Activated T-helper 2 cell treated with anti-CD3 and anti-CD28 coated beads, Interferon-gamma antibody, Interleukin-2, Interleukin-4, amounts not matched to agents 10 μg/mL and 5 μg/mL and 100 μg/mL, durations not matched to agents 14 hours and 24 hours and 36 hours (primary cell): ENCODE measurements at regions not wholly inside any gene's neighbourhood (a gene's known extent, or its start where the extent isn't known, plus 50 kb on each side); places are given as distances from the start of the nearest gene placed in this dataset.
"Not testable (repeated sequence)": the region's sequence is repeated elsewhere in the genome, so short reads cannot be mapped to it uniquely, and the experiment has no call there.

ENCODE experiments used
- DNase-seq: peaks from one replicate; pipeline ENCODE4 v3.0.0; 2021; ENCODE audit warnings: low spot score
- H3K27ac Mint-ChIP-seq: one replicate; pipeline ENCODE4 v1.8.0; 2021; ENCODE audit warnings: mixed read lengths
- H3K27me3 Mint-ChIP-seq: one replicate; pipeline ENCODE4 v1.8.0; 2021; ENCODE audit warnings: low read depth, mixed read lengths
- H3K36me3 Mint-ChIP-seq: one replicate; pipeline ENCODE4 v1.8.0; 2021; ENCODE audit warnings: low read depth, mixed read lengths
- H3K4me1 Mint-ChIP-seq: one replicate; pipeline ENCODE4 v1.8.0; 2021; ENCODE audit warnings: low read depth, mixed read lengths
- H3K4me3 Mint-ChIP-seq: one replicate; pipeline ENCODE4 v1.8.0; 2021; ENCODE audit warnings: low read depth, mild to moderate bottlenecking, moderate library complexity, mixed read lengths
- H3K9me3 Mint-ChIP-seq: one replicate; pipeline ENCODE4 v1.8.0; 2021; ENCODE audit warnings: mixed read lengths
- intact Hi-C: fragments of 100-400 bp; cut with micrococcal nuclease; formaldehyde crosslinking; loops from one replicate; pipeline ENCODE4 v1.15.1; 2023

DNA sequence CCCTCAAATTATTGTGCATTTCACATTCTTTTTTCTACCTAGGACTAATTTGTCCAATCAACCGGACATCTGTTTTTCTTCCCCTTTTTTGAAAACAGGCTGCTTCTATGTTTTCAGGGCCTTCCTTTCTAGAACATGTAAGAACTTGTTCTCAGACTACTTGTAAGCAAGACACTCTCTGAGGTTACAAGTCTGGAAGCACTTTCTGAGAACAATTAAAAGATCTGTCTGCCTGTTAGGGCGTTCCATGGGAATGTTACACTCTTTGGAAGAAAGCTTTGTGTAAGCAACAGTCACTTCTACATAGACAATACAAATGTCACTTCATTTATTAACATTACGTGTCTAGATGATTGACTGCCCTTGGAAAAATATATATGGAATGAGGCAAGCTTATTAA lies 50.9 kb upstream of the HSPB3 start:
- no peak for DNase-seq
- no peaks in the 10 kb centered on the region for H3K9me3 Mint-ChIP-seq
- H3K36me3 Mint-ChIP-seq, result no peaks in the 10 kb centered on the region
- H3K4me1 Mint-ChIP-seq, result no peaks in the 10 kb centered on the region
- H3K27me3 Mint-ChIP-seq, result peaks cover 9% of the 10 kb centered on the region
- H3K4me3 Mint-ChIP-seq, result no peak overlapping the region
- no peak overlapping the region for H3K27ac Mint-ChIP-seq
- intact Hi-C loops, result no loop called here

DNA sequence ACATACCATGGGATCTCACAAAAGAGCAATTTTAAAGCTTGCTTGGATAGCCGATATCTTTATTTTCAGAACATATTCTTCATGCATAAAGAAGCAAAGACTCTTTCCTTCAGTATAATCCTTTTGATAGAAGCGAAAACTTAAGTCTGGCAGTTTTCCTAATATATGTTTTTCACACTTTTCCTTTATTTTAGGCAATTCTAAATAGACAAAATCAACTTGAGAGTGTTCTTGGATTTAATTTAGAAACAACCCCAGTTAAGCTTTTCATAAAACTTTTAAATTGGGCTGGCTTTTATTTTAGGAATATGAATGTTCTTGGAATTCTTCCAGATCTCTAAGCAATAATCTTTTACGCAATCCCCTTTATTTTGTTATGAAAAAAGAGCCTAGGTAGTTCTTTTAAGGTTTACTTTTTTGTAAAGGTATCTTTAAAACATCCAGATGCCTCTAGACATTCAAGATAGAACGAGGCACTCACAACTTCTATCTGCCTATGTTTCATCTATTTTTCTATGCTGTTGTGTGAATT lies 51.5 kb upstream of the HSPB3 start:
- H3K36me3 Mint-ChIP-seq, result no peaks in the 10 kb centered on the region
- DNase-seq, result no peak
- H3K27ac Mint-ChIP-seq, result no peak overlapping the region
- peaks cover 9% of the 10 kb centered on the region for H3K27me3 Mint-ChIP-seq
- H3K4me3 Mint-ChIP-seq, result no peak overlapping the region
- H3K4me1 Mint-ChIP-seq, result no peaks in the 10 kb centered on the region
- intact Hi-C loops, result no loop called here
- H3K9me3 Mint-ChIP-seq, result no peaks in the 10 kb centered on the region

DNA sequence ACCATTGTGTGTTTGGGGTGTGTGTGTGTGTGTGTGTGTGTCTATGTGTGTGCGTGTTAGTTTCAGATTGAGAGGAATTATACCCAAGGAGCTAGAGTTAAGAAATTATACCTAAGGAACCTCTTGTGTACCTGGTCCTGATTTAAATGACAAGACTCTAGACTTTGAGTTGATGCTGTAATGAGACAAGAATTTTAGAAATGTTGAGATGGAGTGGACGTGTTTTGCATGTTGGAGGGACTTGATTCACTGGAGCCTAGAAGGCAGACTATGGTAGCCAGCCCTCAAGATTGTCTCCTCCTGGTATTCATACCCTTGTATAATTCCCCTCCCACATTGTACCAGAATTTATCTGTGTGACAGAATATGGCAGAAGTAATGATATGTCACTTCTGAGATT lies 52.4 kb upstream of the HSPB3 start:
- H3K4me3 Mint-ChIP-seq, result no peak overlapping the region
- no peaks in the 10 kb centered on the region for H3K4me1 Mint-ChIP-seq
- H3K27ac Mint-ChIP-seq, result no peak overlapping the region
- H3K9me3 Mint-ChIP-seq, result no peaks in the 10 kb centered on the region
- intact Hi-C loops, result no loop called here
- H3K27me3 Mint-ChIP-seq, result peaks cover 9% of the 10 kb centered on the region
- DNase-seq, result no peak
- H3K36me3 Mint-ChIP-seq, result no peaks in the 10 kb centered on the region

DNA sequence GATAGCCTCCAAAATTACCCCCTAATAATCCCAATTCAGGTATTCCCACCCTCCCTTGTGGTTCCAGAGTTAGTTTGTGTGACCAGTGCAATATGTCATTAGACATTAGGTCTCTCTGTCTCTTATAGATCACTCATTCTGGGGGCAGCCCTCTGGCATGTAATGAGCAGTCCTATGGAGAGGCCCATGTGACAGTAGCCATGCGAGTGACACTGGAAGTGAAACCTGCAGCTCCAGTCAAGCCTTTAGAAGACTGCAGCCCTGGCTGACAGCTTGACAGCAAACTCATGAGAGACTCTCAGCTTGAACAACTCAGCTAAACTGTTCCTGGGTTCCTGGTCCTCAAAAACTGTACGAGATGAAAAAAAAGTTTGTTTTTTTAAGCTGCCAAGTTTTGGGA lies 54.0 kb upstream of the HSPB3 start:
- Mint-ChIP-seq H3K27me3 (peaks cover 9% of the 10 kb centered on the region), H3K27ac (no peak overlapping the region), H3K4me1 (no peaks in the 10 kb centered on the region), H3K4me3 (no peak overlapping the region), H3K36me3 (no peaks in the 10 kb centered on the region), H3K9me3 (no peaks in the 10 kb centered on the region)
- intact Hi-C loops, result no loop called here
- DNase-seq, result no peak

DNA sequence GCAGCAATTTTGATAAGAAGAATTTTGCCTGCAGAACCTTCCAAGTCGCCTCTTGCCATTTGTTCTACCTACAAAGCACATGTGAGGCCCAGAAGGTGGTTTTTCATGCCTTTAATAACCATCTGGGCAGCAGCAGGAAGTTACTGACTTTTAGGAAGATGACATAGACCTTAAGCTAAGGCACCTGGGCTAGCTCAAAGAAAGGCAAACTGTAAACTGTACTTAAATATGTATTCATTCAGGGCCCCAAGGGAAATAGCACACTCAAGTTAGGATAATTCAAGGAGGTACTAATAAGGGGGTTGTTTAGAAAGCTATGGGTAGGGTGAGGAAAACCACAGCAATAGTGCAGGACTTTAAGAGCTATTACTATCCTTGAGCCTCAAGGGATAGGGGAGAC lies 57.3 kb upstream of the HSPB3 start:
- no peaks in the 10 kb centered on the region for H3K4me1 Mint-ChIP-seq
- no peaks in the 10 kb centered on the region for H3K36me3 Mint-ChIP-seq
- intact Hi-C loops, result no loop called here
- no peak overlapping the region for H3K27ac Mint-ChIP-seq
- peaks cover 5% of the 10 kb centered on the region for H3K9me3 Mint-ChIP-seq
- H3K4me3 Mint-ChIP-seq, result no peak overlapping the region
- no peaks in the 10 kb centered on the region for H3K27me3 Mint-ChIP-seq
- no peak for DNase-seq

DNA sequence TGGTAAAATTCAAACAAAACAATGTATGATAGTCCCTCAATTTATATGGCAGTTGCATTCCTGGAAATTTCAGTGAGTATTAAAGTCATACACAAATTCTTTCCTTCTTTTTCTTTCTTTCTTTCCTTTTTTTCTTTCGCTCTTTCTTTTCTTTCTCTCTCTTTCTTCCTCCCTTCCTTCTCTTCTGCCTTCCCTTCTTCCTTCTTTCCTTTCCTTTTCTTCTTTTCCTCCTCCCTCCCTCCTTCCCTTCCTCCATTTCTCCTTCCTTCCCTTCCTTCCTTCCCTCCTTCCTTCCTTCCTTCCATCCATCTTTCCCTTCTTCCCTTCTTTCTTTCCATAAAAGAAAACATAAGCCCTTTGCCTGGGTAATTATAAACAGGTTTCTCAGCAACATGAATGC lies 58.1 kb upstream of the HSPB3 start:
- H3K27me3 Mint-ChIP-seq, result no peaks in the 10 kb centered on the region
- H3K4me3 Mint-ChIP-seq, result no peak overlapping the region
- H3K36me3 Mint-ChIP-seq, result no peaks in the 10 kb centered on the region
- H3K27ac Mint-ChIP-seq, result no peak overlapping the region
- no peaks in the 10 kb centered on the region for H3K4me1 Mint-ChIP-seq
- peaks cover 5% of the 10 kb centered on the region for H3K9me3 Mint-ChIP-seq
- intact Hi-C loops, result no loop called here
- DNase-seq, result no peak

DNA sequence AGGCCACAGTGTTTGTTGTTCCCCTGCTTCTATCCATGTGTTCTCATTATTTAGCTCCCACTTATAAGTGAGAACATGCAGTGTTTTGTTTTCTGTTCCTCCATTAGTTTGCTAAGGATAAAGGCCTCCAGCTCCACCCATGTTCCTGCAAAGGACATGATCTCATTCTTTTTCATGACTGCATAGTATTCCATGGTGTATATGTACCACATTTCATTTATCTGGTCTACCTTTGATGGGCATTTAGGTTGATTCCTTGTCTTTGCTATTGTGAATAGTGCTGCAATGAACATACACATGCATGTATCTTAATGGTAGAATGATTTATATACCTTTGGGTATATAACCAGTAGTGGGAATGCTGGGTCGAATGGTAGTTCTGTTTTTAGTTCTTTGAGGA lies 62.5 kb upstream of the HSPB3 start:
- H3K9me3 Mint-ChIP-seq, H3K27ac Mint-ChIP-seq, H3K36me3 Mint-ChIP-seq, H3K27me3 Mint-ChIP-seq, H3K4me1 Mint-ChIP-seq, H3K4me3 Mint-ChIP-seq, DNase-seq, intact Hi-C loops: not testable (repeated sequence)

DNA sequence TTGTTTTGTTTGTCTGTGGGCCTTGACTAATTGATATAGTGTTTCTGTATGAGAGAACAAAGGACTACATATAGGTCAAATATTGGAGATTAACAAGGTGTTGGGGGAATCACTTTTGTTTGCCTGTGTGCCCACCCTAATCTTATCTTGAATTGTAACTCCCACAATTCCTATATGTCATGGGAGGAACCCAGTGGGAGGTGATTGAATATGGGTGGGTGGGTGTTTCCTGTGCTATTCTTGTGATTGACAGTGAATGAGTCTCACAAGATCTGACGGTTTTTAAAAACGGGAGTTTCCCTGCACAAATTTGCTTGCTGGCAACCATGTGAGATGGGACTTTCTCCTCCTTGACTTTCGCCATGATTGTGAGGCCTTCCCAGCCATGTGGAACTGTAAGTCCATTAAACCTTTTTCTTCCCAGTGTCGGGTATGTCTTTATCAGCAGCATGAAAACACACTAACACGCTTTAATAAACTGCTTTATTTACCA lies 64.9 kb upstream of the HSPB3 start:
- Mint-ChIP-seq H3K27me3 (no peaks in the 10 kb centered on the region), H3K4me3 (no peak overlapping the region), H3K4me1 (peaks cover 3% of the 10 kb centered on the region), H3K9me3 (peaks cover 5% of the 10 kb centered on the region), H3K27ac (no peak overlapping the region), H3K36me3 (no peaks in the 10 kb centered on the region)
- DNase-seq, result no peak
- intact Hi-C loops, result no loop called here

DNA sequence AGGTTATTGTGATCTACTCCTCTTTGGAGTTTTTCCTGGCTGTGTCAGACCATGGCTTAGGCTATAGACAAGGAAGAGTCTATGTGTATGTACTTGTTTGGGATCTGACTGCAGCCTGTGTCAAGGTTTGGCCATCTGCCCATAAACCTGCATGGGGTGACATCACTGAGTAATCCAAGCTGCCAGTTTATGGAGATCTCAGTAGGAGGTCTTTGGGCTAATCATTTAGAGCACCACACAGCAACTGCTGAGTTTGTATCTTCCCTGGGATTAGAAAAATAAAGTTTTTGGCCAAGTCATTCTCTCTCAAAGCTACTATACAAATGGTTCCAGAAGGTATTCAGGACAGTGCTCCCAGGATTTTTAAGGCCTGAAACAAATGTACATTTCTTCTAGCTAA lies 65.5 kb upstream of the HSPB3 start:
- Mint-ChIP-seq H3K9me3 (peaks cover 5% of the 10 kb centered on the region), H3K27me3 (no peaks in the 10 kb centered on the region), H3K27ac (no peak overlapping the region), H3K36me3 (no peaks in the 10 kb centered on the region), H3K4me3 (no peak overlapping the region), H3K4me1 (peaks cover 3% of the 10 kb centered on the region)
- DNase-seq, result no peak
- intact Hi-C loops, result no loop called here

DNA sequence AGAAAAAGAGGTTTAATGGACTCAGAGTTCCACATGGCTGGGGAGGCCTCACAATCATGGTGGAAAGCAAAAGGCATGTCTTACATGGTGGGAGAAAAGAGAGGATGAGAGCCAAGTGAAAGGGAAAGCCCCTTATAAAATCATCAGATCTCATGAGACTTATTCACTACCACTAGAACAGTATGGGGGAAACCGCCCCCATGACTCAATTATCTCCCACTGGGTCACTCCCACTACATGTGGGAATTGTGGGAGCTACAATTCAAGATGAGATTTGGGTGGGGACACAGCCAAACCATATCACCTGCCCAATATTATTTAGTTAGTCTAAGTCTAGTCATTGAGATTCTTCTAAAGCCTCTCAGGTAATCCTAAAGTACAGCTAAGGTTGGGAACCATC lies 66.1 kb upstream of the HSPB3 start:
- H3K27me3 Mint-ChIP-seq, H3K4me3 Mint-ChIP-seq, DNase-seq, H3K36me3 Mint-ChIP-seq, intact Hi-C loops, H3K27ac Mint-ChIP-seq, H3K9me3 Mint-ChIP-seq, H3K4me1 Mint-ChIP-seq: not testable (repeated sequence)

DNA sequence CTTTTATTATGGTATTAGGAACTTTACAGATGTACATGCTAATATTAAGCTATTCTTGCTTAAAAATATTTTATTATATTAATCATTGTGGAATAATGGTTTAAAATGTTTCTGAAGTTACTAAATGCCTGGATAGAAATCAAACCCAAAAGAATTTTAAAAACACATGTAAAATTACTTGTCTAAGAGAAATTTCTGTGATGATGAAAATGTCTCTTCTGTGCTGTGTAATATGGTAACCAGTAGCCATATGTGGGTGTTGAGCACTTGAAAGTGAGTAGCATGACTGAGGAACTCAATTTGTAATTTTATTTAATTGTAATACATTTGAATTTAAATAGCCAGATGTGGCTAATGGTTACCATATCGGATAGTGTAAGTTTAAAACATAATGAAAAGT lies 66.7 kb upstream of the HSPB3 start:
- Mint-ChIP-seq H3K4me1 (peaks cover 3% of the 10 kb centered on the region), H3K4me3 (no peak overlapping the region), H3K9me3 (peaks cover 4% of the 10 kb centered on the region), H3K36me3 (no peaks in the 10 kb centered on the region), H3K27ac (no peak overlapping the region), H3K27me3 (no peaks in the 10 kb centered on the region)
- DNase-seq, result no peak
- intact Hi-C loops, result no loop called here

DNA sequence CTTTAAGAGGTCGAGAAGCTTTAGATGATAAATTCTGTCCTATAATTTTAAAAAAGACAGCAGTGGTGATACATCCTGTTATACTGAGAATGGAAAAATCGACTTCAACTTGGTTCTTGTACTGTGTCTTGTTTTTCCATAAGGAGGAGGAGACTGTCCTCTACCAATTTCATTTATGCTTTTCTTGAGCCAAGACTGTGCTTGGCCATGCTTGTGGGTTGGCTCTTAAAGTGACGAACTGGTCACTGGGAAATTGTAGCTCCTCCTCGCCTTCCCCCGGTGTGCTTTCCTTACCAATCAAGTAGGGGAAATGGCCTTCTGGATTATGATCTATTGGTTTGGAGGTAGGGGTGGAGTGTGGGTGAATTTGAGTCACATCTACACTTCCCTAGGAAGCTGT lies 67.1 kb upstream of the HSPB3 start:
- peak overlapping the region; percentile 9 for H3K27ac Mint-ChIP-seq
- no peak for DNase-seq

DNA sequence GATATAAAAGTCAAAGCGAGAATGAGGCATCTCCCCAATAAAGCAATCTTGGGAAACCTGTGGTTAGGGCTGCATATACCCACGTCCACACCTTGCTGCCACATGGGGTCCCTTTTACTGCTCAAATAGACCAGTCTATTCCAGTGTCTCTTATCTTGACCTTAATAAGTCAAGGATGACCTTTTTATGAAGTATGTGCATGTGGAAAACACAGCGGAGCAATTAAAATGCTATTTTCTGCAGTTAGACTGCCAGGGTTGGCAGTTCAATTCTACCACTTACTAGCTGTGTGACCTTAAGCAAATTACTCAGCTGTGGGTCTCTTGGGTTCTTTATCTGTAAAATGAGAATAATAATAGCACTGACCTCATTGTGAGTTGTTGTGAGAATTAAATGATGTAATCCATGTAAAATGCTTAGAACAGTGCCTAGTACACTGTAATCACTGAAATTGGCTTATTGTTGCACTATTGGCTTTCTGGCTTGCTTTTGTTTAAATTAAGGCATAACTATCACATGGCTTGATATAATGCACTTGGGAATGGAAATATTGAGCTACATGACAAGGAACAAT lies 67.8 kb upstream of the HSPB3 start:
- Mint-ChIP-seq H3K27me3 (no peaks in the 10 kb centered on the region), H3K9me3 (no peaks in the 10 kb centered on the region)
- intact Hi-C loops, result no loop called here

More for the DNA sequence above, 67.1 kb upstream of the HSPB3 start:
- Mint-ChIP-seq H3K4me3 (no peak overlapping the region), H3K4me1 (peaks cover 3% of the 10 kb centered on the region), H3K36me3 (no peaks in the 10 kb centered on the region), H3K27me3 (no peaks in the 10 kb centered on the region), H3K9me3 (no peaks in the 10 kb centered on the region)
- intact Hi-C loops, result no loop called here

DNA sequence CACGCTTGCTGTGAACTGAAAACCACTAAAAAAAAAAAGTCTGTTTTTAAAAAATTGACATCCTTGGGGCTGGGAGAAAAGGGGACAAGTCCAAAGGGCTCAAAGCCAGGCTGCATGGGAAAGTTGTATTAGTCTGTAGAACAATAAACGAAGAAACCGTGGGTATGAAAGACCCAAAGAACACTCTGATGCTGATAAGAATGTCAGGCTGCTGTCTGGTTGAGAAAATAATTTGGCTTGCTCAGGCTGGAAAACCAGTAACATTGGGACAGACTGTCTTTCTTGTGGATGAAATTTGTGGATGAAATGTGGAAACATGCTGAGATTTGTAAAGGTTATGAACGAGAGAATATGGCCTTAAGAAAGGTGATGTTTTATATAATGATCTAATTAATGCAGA lies 68.5 kb upstream of the HSPB3 start:
- DNase-seq, result no peak
- Mint-ChIP-seq H3K27ac (no peak overlapping the region), H3K9me3 (no peaks in the 10 kb centered on the region), H3K36me3 (no peaks in the 10 kb centered on the region), H3K4me1 (peaks cover 3% of the 10 kb centered on the region), H3K4me3 (no peak overlapping the region), H3K27me3 (no peaks in the 10 kb centered on the region)
- intact Hi-C loops, result no loop called here

More for the DNA sequence above, 67.8 kb upstream of the HSPB3 start:
- peaks cover 3% of the 10 kb centered on the region for H3K4me1 Mint-ChIP-seq
- no peaks in the 10 kb centered on the region for H3K36me3 Mint-ChIP-seq
- no peak overlapping the region for H3K27ac Mint-ChIP-seq
- H3K4me3 Mint-ChIP-seq, result no peak overlapping the region
- no peak for DNase-seq
